Neural cell (in vitro differentiated cells): ENCODE measurements at regions not wholly inside any gene's neighbourhood (a gene's known extent, or its start where the extent isn't known, plus 50 kb on each side); places are given as distances from the start of the nearest gene placed in this dataset.

Source experiments
- H2AFZ ChIP-seq: fragments of 200-600, 300-800 bp; sonication (generic), shearing (Covaris generic); 2 replicates; pipeline ENCODE4 v1.6.0; 2014; ENCODE audit warnings: low read depth, mild to moderate bottlenecking, antibody characterized with exemption, low read length, moderate library complexity
- H3F3A ChIP-seq: fragments of 200-600 bp; shearing (Covaris generic); 2 replicates; pipeline ENCODE4 v1.6.1; 2016; ENCODE audit warnings: mild to moderate bottlenecking, moderate library complexity, mixed read lengths, antibody characterized with exemption, low read length; ENCODE audit not compliant: insufficient read depth, poor library complexity, severe bottlenecking
- H3K27ac ChIP-seq: fragments of 200-600, 300-800 bp; sonication (generic), shearing (Covaris generic); 2 replicates; pipeline ENCODE4 v1.5.1; 2014; ENCODE audit warnings: mild to moderate bottlenecking, low read length, moderate library complexity
- H3K27me3 ChIP-seq: fragments of 300-800, 200-600 bp; sonication (generic), shearing (Covaris generic); 2 replicates; pipeline ENCODE4 v1.6.0; 2014; ENCODE audit warnings: mild to moderate bottlenecking, low read depth, low read length, moderate library complexity; ENCODE audit not compliant: insufficient read depth
- H3K36me3 ChIP-seq: fragments of 300-800, 200-600 bp; sonication (generic), shearing (Covaris generic); 2 replicates; pipeline ENCODE4 v1.5.1; 2014; ENCODE audit warnings: mild to moderate bottlenecking, antibody characterized with exemption, low read length, moderate library complexity; ENCODE audit not compliant: insufficient read depth
- H3K4me2 ChIP-seq: fragments of 300-800, 200-600 bp; sonication (generic), shearing (Covaris generic); 2 replicates; pipeline ENCODE4 v1.6.0; 2014; ENCODE audit warnings: mild to moderate bottlenecking, low read length
- H3K4me3 ChIP-seq: fragments of 300-800, 200-600 bp; sonication (generic), shearing (Covaris generic); 2 replicates; pipeline ENCODE4 v1.5.1; 2014; ENCODE audit warnings: mild to moderate bottlenecking, low read length, moderate library complexity
- H3K79me2 ChIP-seq: fragments of 200-600 bp; shearing (Covaris generic); replicated peaks from 2 replicates; pipeline ENCODE4 v1.6.0; 2014; ENCODE audit warnings: mild to moderate bottlenecking, low read length, moderate library complexity; ENCODE audit not compliant: insufficient read depth
- H3K9ac ChIP-seq: fragments of 300-800, 200-600 bp; sonication (generic), shearing (Covaris generic); 2 replicates; pipeline ENCODE4 v1.6.1; 2016; ENCODE audit warnings: mild to moderate bottlenecking, low read length, mixed read lengths
- H3K9me2 ChIP-seq: fragments of 200-600 bp; shearing (Covaris generic); 2 replicates; pipeline ENCODE4 v1.6.1; 2016; ENCODE audit warnings: mild to moderate bottlenecking, low read length, mixed read lengths; ENCODE audit not compliant: insufficient read depth
- H3K9me3 ChIP-seq: fragments of 200-600, 300-800 bp; sonication (generic), shearing (Covaris generic); 2 replicates; pipeline ENCODE4 v1.6.1; 2016; ENCODE audit warnings: mild to moderate bottlenecking, mixed run types, low read length, moderate library complexity, mixed read lengths
- H4K20me1 ChIP-seq: fragments of 200-600 bp; shearing (Covaris generic); 2 replicates; pipeline ENCODE4 v1.6.1; 2016; ENCODE audit warnings: mild to moderate bottlenecking, mixed run types; ENCODE audit not compliant: insufficient read depth
- EP300 ChIP-seq: fragments of 450-650 bp; conservative IDR thresholded peaks from 2 replicates; pipeline ENCODE4 v1.6.1; 2014; ENCODE audit warnings: antibody characterized with exemption, mild to moderate bottlenecking, moderate library complexity; ENCODE audit not compliant: poor library complexity, severe bottlenecking
- EZH2 ChIP-seq: fragments of 200-600, 300-800 bp; shearing (Covaris generic), sonication (generic); IDR thresholded peaks from 2 replicates; pipeline ENCODE4 v1.6.1; 2014; ENCODE audit warnings: antibody characterized with exemption, low read length, borderline replicate concordance, mild to moderate bottlenecking; ENCODE audit not compliant: insufficient read depth, poor library complexity, severe bottlenecking
- MXI1 ChIP-seq: fragments of 450-650 bp; conservative IDR thresholded peaks from 2 replicates; pipeline ENCODE4 v1.6.1; 2014; ENCODE audit warnings: antibody characterized with exemption, mild to moderate bottlenecking; ENCODE audit not compliant: poor library complexity, severe bottlenecking
- POLR2AphosphoS5 ChIP-seq: IDR thresholded peaks from 2 replicates; pipeline ENCODE4 v1.6.1; 2012
- RAD21 ChIP-seq: fragments of 450-650 bp; conservative IDR thresholded peaks from 2 replicates; pipeline ENCODE4 v1.6.1; 2014; ENCODE audit warnings: antibody characterized with exemption, mild to moderate bottlenecking, moderate library complexity
- REST ChIP-seq: IDR thresholded peaks from 2 replicates; pipeline ENCODE4 v1.6.1; 2012; ENCODE audit warnings: borderline replicate concordance
- SMC3 ChIP-seq: fragments of 450-650 bp; conservative IDR thresholded peaks from 2 replicates; pipeline ENCODE4 v1.6.1; 2014; ENCODE audit warnings: antibody characterized with exemption, mild to moderate bottlenecking, moderate library complexity; ENCODE audit not compliant: poor library complexity
- TAF1 ChIP-seq: IDR thresholded peaks from 2 replicates; pipeline ENCODE4 v1.6.1; 2012; ENCODE audit warnings: low read depth
- TF ChIP-seq, protein P1 (sequence below): fragments of 450-650 bp; IDR thresholded peaks from 2 replicates; pipeline ENCODE4 v1.5.1; 2014; ENCODE audit warnings: antibody characterized with exemption, mild to moderate bottlenecking, moderate library complexity; ENCODE audit not compliant: poor library complexity, severe bottlenecking

GRCh38 chr18:70991577-70991976, 702.7 kb downstream of the SOCS6 start:
- Histone ChIP-seq H4K20me1 (no peaks in the 10 kb centered on the region), H3K27me3 (no peaks in the 10 kb centered on the region), H3F3A (no peaks in the 10 kb centered on the region), H3K36me3 (no peaks in the 10 kb centered on the region), H2AFZ (no peak overlapping the region), H3K27ac (no peak overlapping the region), H3K4me2 (no peak overlapping the region), H3K9me3 (no peaks in the 10 kb centered on the region), H3K9ac (no peak overlapping the region), H3K4me3 (no peak overlapping the region), H3K79me2 (no peaks in the 10 kb centered on the region), H3K9me2 (no peaks in the 10 kb centered on the region)
- no peak for TF ChIP-seq REST
- no peak for TF ChIP-seq POLR2AphosphoS5
- no peak for TF ChIP-seq EP300
- TF ChIP-seq MXI1, result no peak
- no peak for TF ChIP-seq EZH2
- TF ChIP-seq, protein P1, sequence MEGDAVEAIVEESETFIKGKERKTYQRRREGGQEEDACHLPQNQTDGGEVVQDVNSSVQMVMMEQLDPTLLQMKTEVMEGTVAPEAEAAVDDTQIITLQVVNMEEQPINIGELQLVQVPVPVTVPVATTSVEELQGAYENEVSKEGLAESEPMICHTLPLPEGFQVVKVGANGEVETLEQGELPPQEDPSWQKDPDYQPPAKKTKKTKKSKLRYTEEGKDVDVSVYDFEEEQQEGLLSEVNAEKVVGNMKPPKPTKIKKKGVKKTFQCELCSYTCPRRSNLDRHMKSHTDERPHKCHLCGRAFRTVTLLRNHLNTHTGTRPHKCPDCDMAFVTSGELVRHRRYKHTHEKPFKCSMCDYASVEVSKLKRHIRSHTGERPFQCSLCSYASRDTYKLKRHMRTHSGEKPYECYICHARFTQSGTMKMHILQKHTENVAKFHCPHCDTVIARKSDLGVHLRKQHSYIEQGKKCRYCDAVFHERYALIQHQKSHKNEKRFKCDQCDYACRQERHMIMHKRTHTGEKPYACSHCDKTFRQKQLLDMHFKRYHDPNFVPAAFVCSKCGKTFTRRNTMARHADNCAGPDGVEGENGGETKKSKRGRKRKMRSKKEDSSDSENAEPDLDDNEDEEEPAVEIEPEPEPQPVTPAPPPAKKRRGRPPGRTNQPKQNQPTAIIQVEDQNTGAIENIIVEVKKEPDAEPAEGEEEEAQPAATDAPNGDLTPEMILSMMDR, result no peak
- no peak for TF ChIP-seq SMC3

DNA sequence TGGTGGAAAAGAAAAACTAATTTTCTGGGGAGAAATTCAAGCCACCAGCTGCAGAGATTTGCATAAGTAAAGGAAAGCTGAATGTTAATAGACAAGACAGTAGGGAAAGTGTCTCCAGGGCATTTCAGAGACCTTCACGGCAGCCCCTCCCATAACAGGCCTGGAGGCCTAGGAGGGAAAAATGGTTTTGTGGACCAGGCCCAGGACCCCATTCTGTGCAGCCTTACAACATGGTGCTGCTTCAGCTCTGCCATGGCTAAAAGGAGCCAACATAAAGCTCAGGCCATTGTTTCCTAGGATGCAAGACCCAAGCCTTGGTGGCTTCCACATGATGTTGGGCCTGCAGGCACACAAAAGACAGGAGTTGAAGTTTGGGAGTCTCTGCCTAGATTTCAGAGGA, 697.1 kb downstream of the SOCS6 start:
- no peak overlapping the region for H3K4me2 ChIP-seq
- TF ChIP-seq SMC3 (no peak), POLR2AphosphoS5 (no peak), TAF1 (no peak), EZH2 (no peak), MXI1 (no peak), REST (no peak), EP300 (no peak), RAD21 (no peak)
- TF ChIP-seq, protein P1, result no peak
- H2AFZ ChIP-seq, result no peak overlapping the region
- H3K9me2 ChIP-seq, result no peaks in the 10 kb centered on the region
- H4K20me1 ChIP-seq, result no peaks in the 10 kb centered on the region
- H3K36me3 ChIP-seq, result no peaks in the 10 kb centered on the region
- no peaks in the 10 kb centered on the region for H3K9me3 ChIP-seq
- H3F3A ChIP-seq, result no peaks in the 10 kb centered on the region
- no peak overlapping the region for H3K9ac ChIP-seq
- no peak overlapping the region for H3K27ac ChIP-seq
- no peaks in the 10 kb centered on the region for H3K79me2 ChIP-seq
- no peak overlapping the region for H3K4me3 ChIP-seq
- H3K27me3 ChIP-seq, result no peaks in the 10 kb centered on the region
